ENCODE measurements at regions not wholly inside any gene's neighbourhood (a gene's known extent, or its start where the extent isn't known, plus 50 kb on each side); places are given as distances from the start of the nearest gene placed in this dataset.
"Not testable (repeated sequence)": the region's sequence is repeated elsewhere in the genome, so short reads cannot be mapped to it uniquely, and the experiment has no call there.

DNA sequence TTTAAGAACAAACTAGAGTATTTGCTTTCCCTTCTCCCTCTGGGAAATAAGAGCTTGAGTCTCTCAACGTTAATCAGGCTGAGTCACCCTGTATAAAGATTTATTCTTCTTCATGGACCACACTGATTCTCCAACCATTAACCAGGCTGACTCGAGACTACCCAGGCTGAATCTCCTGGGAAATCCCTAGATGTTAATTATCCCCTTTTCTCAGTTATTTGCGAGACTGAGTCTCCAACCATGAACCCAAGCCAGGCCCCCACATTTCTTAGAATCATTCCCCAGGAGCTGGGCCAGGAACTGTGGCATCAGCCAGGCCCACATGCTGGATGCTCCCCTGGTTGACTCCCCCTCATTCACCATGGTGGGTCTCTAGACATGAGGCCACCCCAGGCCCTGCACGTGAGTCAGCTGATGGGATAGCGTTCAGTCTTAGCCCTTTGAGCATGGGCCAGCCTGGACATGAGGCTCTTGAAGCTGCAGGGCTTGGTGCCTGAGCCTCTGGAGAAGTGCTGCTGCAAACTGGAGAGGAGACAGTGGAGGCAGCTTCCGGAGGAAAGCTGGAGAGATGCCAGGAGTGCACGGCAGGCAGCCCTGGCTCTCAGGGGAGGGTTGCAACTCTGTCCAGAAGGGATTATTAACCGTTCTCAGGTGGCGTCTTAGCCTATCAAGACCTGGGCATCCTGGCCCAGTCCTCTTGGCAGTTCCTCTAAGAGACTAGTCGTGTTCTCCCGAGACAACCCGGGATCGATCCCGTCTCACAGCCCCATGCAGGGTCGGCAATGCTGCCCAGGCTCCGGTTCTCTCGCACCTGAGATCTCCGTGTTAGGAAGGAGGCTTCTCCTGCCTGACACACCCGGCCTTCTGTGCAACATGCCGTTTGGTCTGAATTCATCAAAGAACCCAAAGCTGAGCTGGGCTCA is 296.6 kb downstream of the ADGRD1 start:
- DNase-seq (ENCODE audit: low read depth) = no peak

DNA sequence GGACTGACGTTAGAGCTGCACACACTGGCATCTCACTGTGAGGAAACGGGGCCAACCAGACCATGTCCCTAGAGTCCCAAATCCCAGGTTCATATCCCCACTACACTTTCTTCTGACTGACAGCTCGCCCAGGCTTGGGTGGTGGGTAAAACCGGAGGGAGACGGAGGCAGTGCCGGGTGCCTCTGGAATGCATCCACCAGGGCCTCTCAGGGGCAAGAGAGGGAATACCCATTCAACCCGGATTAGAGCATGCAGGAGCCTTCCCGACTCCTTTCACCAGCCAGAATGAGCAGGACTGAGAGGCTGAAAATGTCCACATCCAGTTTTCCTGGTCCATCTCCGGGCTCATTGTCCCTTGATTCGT is 297.2 kb downstream of the ADGRD1 start:
- no peak for DNase-seq (ENCODE audit: low read depth)

DNA sequence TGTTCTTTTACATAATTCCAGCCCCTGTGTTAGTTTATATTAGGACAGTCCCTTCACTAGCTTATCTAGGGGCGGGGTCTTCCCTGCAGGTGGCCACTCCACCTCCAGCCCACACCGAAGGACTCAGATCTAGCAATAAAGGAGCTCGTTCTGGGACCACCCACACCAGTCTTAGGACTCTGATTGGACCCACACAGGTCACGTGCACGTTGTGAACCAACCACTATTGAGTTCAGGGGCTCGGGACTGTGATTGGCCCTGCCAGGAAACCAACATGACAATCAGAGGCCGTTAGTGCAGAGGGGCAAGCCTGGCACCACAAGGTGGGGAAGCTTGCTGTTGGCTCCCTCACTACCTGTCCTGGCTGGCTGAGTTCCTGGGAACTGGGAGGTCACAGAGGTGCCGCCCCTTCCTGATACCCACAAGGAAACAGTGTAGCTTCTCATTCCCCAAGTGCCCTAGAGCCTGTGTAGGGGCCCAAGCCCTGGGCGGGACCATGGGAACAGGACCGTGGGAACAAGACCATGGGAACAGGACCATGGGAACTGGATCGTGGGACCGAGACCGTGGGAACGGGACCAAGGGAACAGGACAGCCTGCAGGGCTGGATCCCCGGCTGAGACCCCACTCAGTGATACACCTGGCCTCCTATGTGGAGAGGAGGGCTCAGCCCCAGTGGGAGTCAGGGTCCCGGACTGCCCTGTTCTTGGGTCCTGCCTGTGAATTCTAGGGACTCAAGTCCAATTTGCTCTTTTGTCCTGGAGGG is 297.8 kb downstream of the ADGRD1 start:
- DNase-seq (ENCODE audit: low read depth) = no peak

DNA sequence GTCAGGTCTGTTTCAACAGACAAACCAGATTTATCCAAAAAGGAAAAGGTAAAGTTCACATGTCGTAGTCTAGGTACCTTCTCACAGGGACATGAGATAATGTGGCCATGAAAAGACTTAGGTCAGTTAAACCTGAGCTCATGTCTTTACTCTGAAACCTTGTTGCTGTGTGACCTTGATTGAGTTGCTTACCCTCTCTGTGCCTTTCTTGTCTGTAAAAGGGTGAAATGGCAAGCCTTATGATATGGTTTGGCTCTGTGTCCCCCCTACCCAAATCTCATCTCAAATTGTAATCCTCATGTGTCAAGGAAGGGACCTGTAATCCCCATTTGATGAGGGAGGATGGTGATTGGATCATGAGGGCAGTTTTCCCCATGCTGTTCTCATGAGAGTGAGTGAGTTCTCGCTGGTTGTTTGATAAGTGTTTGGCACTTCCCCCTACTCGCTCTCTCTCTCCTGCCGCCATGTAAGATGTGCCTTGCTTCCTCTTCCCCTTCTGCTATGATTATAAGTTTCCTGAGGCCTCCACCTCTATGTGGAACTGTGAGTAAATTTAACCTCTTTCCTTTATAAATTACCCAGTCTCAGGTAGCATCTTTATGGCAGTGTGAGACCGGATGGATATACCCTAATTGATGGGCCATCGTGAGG is 299.8 kb downstream of the ADGRD1 start:
- no peak for DNase-seq (ENCODE audit: low read depth)

DNA sequence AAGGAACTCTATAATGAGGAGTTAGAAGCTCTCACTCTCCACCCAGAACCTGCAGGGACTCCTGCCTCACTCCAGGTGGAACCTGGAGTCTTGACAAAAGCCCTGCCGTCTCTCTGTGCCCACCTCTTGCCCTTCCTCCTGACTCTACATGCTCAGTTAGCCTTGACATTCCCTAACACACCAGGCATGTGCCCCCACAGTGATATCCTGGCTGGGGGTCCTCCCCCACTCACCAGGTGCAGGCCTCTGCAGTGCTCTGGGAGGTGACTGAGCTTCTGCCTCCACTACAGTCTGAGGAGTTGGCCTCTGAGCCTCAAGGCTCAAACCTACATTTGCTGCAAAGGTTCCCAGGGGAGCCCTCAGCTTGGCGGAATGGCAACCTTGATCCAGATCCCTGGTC is 300.7 kb downstream of the ADGRD1 start:
- DNase-seq (ENCODE audit: low read depth) = no peak

DNA sequence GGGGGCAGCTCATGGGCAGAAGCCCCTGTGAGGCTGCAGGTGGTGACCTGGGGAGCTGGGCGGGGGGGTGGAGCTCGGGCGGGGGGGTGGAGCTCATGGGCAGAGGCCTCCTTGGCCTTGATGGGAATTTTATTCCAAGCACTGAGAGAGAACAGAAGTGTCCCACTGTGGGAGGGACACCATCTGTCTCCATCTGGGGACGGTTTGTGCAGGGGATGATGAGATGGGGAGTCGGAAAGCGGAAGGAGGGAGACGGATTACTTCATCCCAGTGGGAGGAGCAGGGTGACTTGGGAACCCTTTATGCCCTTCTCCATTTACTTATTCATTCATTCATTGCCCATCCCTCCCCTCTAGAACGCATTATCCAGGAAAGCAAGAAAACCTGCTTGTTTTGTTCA is 304.7 kb downstream of the ADGRD1 start:
- no peak for DNase-seq (ENCODE audit: low read depth)

DNA sequence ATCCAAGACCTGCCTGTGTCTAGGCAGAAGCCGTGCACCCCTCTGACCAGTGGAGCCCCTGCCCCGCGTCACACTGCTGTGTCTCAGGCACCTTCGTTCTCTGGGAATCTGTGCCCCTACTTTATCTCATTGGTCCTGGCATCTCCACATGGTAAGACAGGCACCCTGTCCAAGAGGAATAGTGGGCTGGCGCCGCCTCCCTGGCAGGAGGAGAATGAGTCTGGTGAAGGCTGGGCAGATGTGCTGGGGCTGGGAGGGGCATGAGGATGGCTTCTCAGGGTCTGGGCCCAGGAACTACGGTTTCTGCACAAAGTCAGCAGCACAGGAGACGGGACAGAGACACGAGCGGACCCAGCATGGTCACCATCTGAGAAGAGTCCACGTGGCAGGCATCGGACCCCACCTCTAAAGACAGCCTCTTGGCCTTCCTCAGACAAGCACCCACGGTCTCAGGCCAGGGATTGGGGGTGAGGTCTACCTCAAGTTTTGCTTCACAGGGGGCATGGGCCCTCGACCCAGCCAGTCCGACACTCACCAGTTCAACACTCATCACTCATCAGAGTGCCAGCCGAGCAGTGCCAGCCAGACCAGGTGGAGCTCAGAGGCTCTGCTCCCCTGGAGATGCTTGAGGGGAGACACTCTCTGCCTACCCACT is 306.7 kb downstream of the ADGRD1 start:
- no peak for DNase-seq (ENCODE audit: low read depth)

DNA sequence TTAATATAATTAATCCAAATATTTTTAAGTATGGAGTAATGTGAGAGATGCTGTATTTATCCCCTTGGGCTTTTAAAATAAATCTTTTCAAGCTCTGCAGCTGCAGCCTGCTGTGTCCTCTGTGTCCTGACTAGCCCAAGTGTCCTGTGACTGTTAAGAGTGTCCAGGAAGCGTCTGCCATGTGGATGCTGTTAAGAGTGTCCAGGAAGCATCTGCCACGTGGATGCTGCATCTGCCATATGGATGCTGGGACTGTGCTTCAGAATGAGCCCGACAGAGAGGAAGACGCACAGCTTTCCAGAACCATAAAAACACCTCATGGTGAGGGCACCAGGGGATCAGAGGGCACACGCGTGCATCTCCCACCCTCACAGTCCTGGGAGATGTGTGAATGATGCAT is 307.2 kb downstream of the ADGRD1 start:
- DNase-seq (ENCODE audit: low read depth) = no peak

DNA sequence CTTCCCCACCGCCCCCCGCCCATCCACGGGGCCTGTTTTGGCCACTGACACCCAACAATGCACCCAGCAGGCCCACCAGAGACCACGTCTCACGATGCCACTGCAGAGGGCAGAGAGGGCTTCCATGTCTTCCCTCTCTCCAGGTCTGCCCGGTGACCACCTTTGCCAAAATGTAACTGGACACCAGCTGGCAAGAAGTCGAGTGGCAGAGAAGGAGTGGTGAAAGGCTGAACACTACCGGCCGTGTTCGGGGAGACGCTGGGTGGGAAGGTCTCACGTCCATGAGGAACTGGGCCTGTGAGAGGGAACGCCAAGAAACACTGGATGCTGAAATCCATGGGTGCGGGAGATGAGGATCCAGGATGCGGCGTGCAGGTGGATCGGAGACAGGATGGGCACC is 308.2 kb downstream of the ADGRD1 start:
- no peak for DNase-seq (ENCODE audit: low read depth)

DNA sequence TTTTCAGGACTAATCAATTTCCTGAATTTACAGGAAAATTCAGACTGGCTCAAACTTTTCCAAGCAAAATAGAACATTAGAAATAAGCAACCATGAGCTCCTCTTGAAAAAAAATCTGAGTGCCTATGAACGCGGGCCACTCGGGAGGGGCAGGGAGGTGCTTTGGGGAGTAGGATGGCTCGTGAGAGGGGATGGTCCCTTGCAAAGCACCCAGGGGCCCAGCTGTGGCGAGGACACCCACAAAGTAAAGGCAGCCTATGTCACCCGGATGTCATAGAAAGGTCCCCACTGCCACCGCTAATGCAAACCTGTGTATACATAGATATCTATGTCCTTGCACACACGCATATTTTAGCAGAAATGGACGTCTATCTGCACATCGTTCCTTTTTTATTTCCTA is 309.9 kb downstream of the ADGRD1 start:
- no peak for DNase-seq (ENCODE audit: low read depth)

DNA sequence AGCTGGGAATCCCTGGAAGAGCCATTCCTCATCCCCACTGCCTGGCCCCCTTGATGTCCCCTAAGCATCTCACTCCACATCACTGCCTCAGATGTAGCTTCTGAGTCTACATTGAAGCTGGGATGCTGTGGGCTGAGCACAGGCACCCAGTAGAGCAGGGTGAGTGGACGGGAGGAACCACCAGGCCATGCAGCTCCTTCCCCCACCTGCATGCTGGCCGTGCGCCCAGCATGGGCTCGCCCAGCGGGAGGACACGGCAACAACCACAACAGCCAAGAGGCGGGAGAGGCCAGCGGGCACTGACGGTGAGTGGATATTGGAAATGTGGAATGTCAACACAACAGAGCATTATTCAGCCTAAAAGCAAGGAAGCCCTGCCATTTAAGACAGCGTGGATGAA is 310.9 kb downstream of the ADGRD1 start:
- no peak for DNase-seq (ENCODE audit: low read depth)

DNA sequence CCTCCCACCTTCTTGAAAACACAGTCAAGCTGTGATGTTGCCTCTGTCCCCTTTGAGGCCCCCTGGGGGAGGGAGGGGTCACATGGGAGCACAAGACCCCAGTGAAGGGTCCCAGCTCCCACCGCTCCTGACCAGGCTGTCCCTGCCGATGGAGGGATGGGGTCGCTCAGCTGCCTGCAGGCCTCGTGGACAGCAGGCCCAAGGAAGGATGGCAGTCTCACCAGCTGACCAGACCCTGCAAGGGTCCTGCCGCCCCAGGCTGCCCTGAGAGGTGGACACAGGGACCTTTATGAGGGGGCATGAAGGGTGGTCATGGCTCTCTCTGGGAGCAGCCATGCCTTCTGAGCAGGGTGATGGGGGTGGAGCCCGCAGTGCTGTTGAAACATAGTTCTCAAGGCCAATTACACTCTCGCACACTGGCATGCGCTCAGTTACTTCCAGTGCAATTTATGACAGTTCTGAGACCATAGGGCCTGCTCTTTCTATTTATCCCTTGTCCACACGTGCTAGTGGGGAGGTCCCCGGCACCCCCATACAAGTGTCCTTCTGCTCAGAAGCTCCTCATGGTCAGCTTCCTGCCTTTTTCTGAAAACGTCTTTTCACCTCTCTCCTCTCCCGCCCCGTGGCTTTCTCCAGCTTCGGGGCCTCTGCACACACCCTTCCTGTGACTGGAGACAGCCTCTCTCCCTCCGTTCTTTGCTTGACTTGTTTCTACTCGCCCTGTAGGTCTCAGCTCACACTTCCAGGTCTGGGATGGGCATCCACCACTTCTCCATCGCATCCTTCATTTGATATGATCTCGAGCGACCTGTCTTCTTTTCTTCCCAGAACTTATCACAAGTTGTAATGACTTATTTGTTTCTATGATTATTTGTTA is 313.1 kb downstream of the ADGRD1 start:
- DNase-seq (ENCODE audit: low read depth) = no peak

DNA sequence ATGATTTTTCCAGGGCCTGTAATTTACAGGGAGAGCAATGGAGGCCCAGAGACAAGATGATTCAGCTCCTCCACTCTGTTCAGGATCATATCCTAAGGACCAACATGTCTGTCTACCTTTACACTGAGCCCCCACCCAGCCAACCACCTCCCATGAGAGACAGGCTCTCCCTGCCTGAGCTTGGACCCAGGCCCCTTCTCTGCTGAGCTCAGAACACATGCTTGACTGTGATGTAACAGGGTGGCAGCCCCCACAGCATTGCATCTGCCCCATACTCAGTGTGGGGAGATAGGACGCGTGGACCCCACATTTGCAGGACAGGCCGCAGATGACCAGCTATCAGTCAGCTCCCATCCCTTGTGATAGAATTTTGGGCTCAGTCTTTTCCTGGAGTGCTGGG is 313.9 kb downstream of the ADGRD1 start:
- no peak for DNase-seq (ENCODE audit: low read depth)

DNA sequence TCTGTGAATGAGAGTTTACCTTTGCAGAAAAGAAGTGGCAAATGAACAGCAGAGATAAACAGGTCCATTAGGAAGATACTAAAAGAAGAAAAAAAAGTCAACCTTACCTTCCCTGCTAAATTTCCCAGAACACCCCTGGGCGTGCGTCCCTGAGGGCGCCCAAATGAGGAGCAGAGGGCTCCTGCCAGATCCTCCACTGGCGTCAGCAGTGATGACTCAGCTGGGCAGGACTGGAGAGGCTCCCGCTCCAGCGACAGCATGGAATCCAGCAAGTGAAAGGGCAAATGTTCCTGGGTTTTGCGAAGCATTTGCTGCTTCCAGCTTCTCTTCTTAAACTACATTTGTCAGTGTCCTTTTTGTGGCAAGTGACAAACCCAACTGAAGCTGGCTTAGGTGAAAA is 314.4 kb downstream of the ADGRD1 start:
- not testable (repeated sequence) for DNase-seq (ENCODE audit: low read depth)

DNA sequence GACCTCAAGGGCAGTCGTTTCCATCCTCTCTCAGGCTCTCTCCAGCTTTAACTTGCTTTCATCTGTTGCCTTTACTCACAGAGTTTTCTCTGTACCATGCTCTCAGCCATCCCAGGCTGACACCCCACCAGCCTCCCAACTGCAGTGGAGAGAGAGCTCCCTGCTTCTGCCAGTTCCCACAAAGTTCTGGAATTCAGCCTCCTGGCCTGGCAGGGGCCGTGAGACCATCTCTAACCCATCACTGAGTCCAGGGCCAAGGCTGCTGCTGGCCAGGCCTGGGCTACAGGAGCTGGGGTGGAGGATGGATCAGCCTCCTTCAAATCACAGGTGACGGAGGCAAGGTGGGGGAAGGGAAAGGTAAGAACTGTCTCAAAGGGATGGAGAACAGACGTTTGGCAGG is 314.9 kb downstream of the ADGRD1 start:
- not testable (repeated sequence) for DNase-seq (ENCODE audit: low read depth)

DNA sequence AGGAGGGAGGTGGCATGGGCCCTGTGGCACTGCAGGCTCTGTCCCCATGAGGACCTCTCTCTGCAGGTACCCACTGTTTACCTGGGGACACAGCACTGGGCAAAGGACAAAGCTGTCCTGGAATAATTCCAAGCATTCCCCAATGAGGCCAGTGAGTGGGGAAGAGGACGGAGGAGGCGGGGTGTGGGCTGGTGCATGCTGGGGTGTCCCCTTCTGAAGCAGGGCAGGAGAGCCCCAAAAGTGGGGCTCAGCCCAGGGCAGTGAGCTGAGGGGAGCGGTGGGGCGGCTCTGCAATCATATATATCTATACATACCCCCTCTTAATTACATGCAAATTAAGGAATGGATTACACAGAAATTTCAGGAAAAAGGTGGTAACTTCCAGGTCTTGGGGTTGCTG is 315.8 kb downstream of the ADGRD1 start:
- DNase-seq (ENCODE audit: low read depth) = no peak

DNA sequence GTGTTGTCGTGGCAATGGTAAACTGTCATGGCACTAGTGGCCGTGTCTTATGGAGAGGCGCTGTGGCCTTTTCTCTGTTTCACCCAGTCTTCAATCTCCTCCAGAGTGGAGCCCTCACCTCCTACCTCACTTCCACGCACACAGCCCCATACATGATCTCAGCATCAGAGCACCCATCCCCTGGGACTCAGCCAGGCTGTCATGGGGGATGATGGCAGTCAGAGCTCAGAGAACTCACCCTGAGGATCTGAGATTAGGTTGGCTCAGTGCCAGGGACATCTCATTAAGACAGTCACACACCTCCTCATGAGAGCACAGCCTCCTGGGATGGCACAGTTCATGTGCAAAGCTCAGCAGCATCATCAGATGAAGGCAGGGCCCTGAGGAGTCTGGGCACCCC is 316.3 kb downstream of the ADGRD1 start:
- not testable (repeated sequence) for DNase-seq (ENCODE audit: low read depth)

DNA sequence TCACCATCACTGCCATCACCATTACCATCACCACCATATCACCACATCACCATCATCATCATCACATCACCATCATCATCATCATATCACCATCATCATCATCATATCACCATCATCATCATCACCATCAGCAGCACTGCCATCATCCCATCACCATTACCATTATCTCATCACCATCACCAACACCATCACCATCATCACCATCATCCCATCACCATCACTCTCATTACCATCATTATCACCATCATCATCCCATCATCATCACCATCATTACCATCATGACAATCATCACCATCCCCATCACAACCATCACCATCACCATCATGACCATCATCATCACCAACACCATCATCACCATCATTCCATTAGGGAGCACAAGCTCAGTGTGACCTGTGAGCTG is 318.0 kb downstream of the ADGRD1 start:
- DNase-seq (ENCODE audit: low read depth) = no peak

DNA sequence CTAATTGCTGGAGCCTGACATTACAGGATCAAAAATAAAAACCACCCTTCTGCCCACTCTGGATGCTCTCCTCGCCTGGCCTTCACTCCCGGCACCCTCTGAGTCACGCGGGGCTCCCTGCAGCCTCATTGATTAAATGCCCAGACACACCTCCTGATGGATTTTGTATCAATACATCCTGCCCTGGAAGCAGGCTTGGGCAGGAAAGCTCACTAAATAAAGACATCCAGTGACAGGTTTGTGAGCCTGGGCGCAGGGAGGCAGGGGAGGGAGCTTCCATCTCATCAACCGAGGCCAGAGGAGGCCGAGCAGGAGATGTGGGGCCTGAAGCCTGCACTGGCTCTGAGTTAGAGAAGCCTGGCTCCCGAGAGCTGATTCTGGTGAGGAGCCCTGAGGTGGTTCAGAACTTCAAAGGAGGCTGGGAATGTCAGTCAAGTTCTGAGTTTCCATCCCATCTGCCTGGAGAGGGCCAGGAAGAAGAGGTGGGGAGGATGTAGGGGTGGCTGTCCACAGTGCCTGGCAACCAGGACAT is 318.6 kb downstream of the ADGRD1 start:
- not testable (repeated sequence) for DNase-seq (ENCODE audit: low read depth)

DNA sequence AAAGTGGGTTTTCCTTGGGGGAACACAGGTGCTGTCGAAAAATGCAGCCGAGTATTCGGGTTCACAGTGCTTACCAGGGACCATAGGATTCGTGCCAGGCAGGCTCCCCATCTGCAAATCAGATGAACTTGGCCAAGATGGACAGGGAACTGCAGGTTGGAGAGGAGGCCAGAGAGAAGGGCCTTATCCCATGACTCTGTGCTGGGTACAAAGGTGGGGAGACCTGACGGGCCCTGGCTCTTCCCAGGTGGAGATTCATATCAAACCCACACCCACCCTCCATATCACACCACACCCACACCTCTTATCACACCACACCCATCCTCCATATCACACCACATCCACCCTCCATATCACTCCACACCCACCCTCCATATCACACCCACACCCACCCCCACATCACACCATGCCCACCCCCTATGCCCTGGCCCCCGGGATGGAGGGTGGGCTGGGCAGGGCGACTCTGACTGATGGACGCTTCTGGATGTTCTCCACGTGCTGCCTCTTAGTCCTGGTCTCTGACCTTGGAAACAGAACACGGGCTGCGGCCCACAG is 319.7 kb downstream of the ADGRD1 start:
- DNase-seq (ENCODE audit: low read depth) = no peak

DNA sequence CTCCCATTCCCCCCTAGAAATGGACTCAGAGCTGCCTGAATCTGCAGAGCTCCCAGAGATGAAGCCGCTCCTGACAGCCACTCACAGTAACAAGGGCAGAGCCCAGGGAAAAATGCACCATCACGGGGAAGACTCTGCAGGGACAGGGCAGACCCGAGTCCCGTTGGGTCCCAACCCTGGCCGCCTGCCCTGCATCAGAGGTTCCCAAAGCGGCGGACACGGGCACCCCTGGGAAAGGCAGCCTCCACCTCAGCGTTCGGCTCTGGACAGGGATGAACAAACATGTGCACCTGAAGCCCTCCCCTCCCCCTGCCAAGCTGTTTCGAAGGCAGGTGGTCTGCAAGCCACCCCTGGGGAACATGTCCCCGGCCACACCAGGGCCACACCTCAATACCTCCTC is 320.4 kb downstream of the ADGRD1 start:
- DNase-seq (ENCODE audit: low read depth) = no peak
